ENCODE measurements at regions not wholly inside any gene's neighbourhood (a gene's known extent, or its start where the extent isn't known, plus 50 kb on each side); places are given as distances from the start of the nearest gene placed in this dataset.

- no peak overlapping the region for H3K4me2 ChIP-seq
- H3K79me2 ChIP-seq = no peaks in the 10 kb centered on the region
- H3K4me1 ChIP-seq (ENCODE audit: insufficient read depth) = no peaks in the 10 kb centered on the region
- no peak for DNase-seq (ENCODE audit: low spot score)
- peaks cover 4% of the 10 kb centered on the region for H3K27me3 ChIP-seq
- no peak overlapping the region for H2AFZ ChIP-seq
- H3K9me2 ChIP-seq (replicated peaks; ENCODE audit: insufficient read depth) = no peaks in the 10 kb centered on the region
- no peaks in the 10 kb centered on the region for H3K9me3 ChIP-seq (ENCODE audit: low read depth)
- no peak overlapping the region for H3K4me3 ChIP-seq
- H4K20me1 ChIP-seq (ENCODE audit: insufficient read depth, poor library complexity, severe bottlenecking) = no peaks in the 10 kb centered on the region
- TF ChIP-seq CTCF (IDR thresholded peaks at IDR 0.05; ENCODE audit: poor library complexity) = no peak
- TF ChIP-seq EZH2phosphoT487 (IDR thresholded peaks at IDR 0.05; ENCODE audit: low read depth, severe bottlenecking, unreplicated experiment) = no peak
- TF ChIP-seq EZH2 (IDR thresholded peaks at IDR 0.05; ENCODE audit: borderline replicate concordance) = no peak
- no peak overlapping the region for H3K27ac ChIP-seq
- no peaks in the 10 kb centered on the region for H3K36me3 ChIP-seq (replicated peaks; ENCODE audit: insufficient read depth, low read depth)
- 71% methylated on average over 18 of the region's 18 CpGs for WGBS (ENCODE audit: low lambda C conversion rate, missing lambda C conversion rate)
Measured at GRCh38 chr17:36742267-36743000, 141.1 kb downstream of the MRM1 start.

- 57% methylated on average over 7 of the region's 7 CpGs for WGBS (ENCODE audit: low lambda C conversion rate, missing lambda C conversion rate)
- Histone ChIP-seq H4K20me1 (ENCODE audit: insufficient read depth, poor library complexity, severe bottlenecking) (no peaks in the 10 kb centered on the region), H3K4me2 (no peak overlapping the region), H3K4me1 (ENCODE audit: insufficient read depth) (no peaks in the 10 kb centered on the region), H3K27me3 (peaks cover 4% of the 10 kb centered on the region), H3K79me2 (no peaks in the 10 kb centered on the region), H3K4me3 (no peak overlapping the region), H3K9me3 (ENCODE audit: low read depth) (no peaks in the 10 kb centered on the region), H3K9me2 (replicated peaks; ENCODE audit: insufficient read depth) (no peaks in the 10 kb centered on the region), H2AFZ (no peak overlapping the region), H3K36me3 (replicated peaks; ENCODE audit: insufficient read depth, low read depth) (no peaks in the 10 kb centered on the region), H3K27ac (no peak overlapping the region)
- no peak for DNase-seq (ENCODE audit: low spot score)
- TF ChIP-seq EZH2phosphoT487 (IDR thresholded peaks at IDR 0.05; ENCODE audit: low read depth, severe bottlenecking, unreplicated experiment) (no peak), CTCF (IDR thresholded peaks at IDR 0.05; ENCODE audit: poor library complexity) (no peak), EZH2 (IDR thresholded peaks at IDR 0.05; ENCODE audit: borderline replicate concordance) (no peak)
Measured at GRCh38 chr17:36743130-36743529, 141.7 kb downstream of the MRM1 start.

- H3K27ac ChIP-seq = no peak overlapping the region
- H3K79me2 ChIP-seq = no peaks in the 10 kb centered on the region
- H2AFZ ChIP-seq = no peak overlapping the region
- no peaks in the 10 kb centered on the region for H4K20me1 ChIP-seq (ENCODE audit: insufficient read depth, poor library complexity, severe bottlenecking)
- H3K27me3 ChIP-seq = peaks cover 4% of the 10 kb centered on the region
- H3K9me3 ChIP-seq (ENCODE audit: low read depth) = no peaks in the 10 kb centered on the region
- H3K4me1 ChIP-seq (ENCODE audit: insufficient read depth) = no peaks in the 10 kb centered on the region
- H3K36me3 ChIP-seq (replicated peaks; ENCODE audit: insufficient read depth, low read depth) = no peaks in the 10 kb centered on the region
- H3K4me3 ChIP-seq = no peak overlapping the region
- DNase-seq (ENCODE audit: low spot score) = no peak
- H3K9me2 ChIP-seq (replicated peaks; ENCODE audit: insufficient read depth) = no peaks in the 10 kb centered on the region
- H3K4me2 ChIP-seq = no peak overlapping the region
- WGBS (ENCODE audit: low lambda C conversion rate, missing lambda C conversion rate) = 87% methylated on average over 18 of the region's 18 CpGs
- no peak for TF ChIP-seq CTCF (IDR thresholded peaks at IDR 0.05; ENCODE audit: poor library complexity)
- TF ChIP-seq EZH2phosphoT487 (IDR thresholded peaks at IDR 0.05; ENCODE audit: low read depth, severe bottlenecking, unreplicated experiment) = no peak
- TF ChIP-seq EZH2 (IDR thresholded peaks at IDR 0.05; ENCODE audit: borderline replicate concordance) = no peak
Measured at GRCh38 chr17:36746381-36747053, 145.1 kb downstream of the MRM1 start.

Measured in hepatocyte (in vitro differentiated cells).